H9 (cell line): ENCODE measurements at regions not wholly inside any gene's neighbourhood (a gene's known extent, or its start where the extent isn't known, plus 50 kb on each side); places are given as distances from the start of the nearest gene placed in this dataset.

Source experiments
- DNase-seq: peaks from one replicate; pipeline ENCODE4 v3.0.0-alpha.2; 2017
- H2AFZ ChIP-seq: one replicate; pipeline ENCODE4 v1.6.1; 2013; ENCODE audit warnings: mild to moderate bottlenecking, low read length, control low read depth, moderate library complexity
- H2AK5ac ChIP-seq: 2 replicates; pipeline ENCODE4 v1.6.1; 2013; ENCODE audit warnings: low read length, control low read depth, mixed read lengths; ENCODE audit not compliant: insufficient read length
- H2BK120ac ChIP-seq: one replicate; pipeline ENCODE4 v1.6.1; 2013; ENCODE audit warnings: low read depth, mild to moderate bottlenecking, low read length, control low read depth, inconsistent platforms; ENCODE audit not compliant: poor library complexity, severe bottlenecking
- H2BK12ac ChIP-seq: 2 replicates; pipeline ENCODE4 v1.6.1; 2013; ENCODE audit warnings: low read length, control low read depth, mixed read lengths, low read depth; ENCODE audit not compliant: insufficient read length
- H2BK15ac ChIP-seq: 2 replicates; pipeline ENCODE4 v1.6.1; 2013; ENCODE audit warnings: low read depth, low read length, control low read depth
- H2BK20ac ChIP-seq: one replicate; pipeline ENCODE4 v1.6.1; 2013; ENCODE audit warnings: low read depth, mild to moderate bottlenecking, low read length, control low read depth, inconsistent platforms; ENCODE audit not compliant: poor library complexity, severe bottlenecking
- H2BK5ac ChIP-seq: 2 replicates; pipeline ENCODE4 v1.6.1; 2013; ENCODE audit warnings: low read length, control low read depth, mixed read lengths; ENCODE audit not compliant: insufficient read length
- H3K14ac ChIP-seq: 2 replicates; pipeline ENCODE4 v1.6.1; 2013; ENCODE audit warnings: low read length, control low read depth; ENCODE audit not compliant: insufficient read depth
- H3K18ac ChIP-seq: 2 replicates; pipeline ENCODE4 v1.6.1; 2013; ENCODE audit warnings: low read depth, mild to moderate bottlenecking, mixed read lengths, low read length, control low read depth; ENCODE audit not compliant: insufficient read length
- H3K23ac ChIP-seq: 2 replicates; pipeline ENCODE4 v1.6.1; 2013; ENCODE audit warnings: low read length, control low read depth, mixed read lengths, low read depth; ENCODE audit not compliant: insufficient read length
- H3K23me2 ChIP-seq: 2 replicates; pipeline ENCODE4 v1.6.1; 2013; ENCODE audit warnings: low read depth, mild to moderate bottlenecking, mixed read lengths, low read length, control low read depth; ENCODE audit not compliant: insufficient read length, poor library complexity, severe bottlenecking
- H3K27ac ChIP-seq: 2 replicates; pipeline ENCODE4 v1.5.1; 2013; ENCODE audit warnings: low read length, control low read depth, mixed read lengths, low read depth; ENCODE audit not compliant: insufficient read length
- H3K27me3 ChIP-seq: 2 replicates; pipeline ENCODE4 v1.6.1; 2013; ENCODE audit warnings: low read length, control low read depth, inconsistent platforms; ENCODE audit not compliant: insufficient read depth
- H3K4ac ChIP-seq: 2 replicates; pipeline ENCODE4 v1.6.1; 2013; ENCODE audit warnings: low read depth, mild to moderate bottlenecking, control low read depth, inconsistent platforms, low read length, moderate library complexity
- H3K4me1 ChIP-seq: 2 replicates; pipeline ENCODE4 v1.6.1; 2013; ENCODE audit warnings: low read length, control low read depth, inconsistent platforms; ENCODE audit not compliant: insufficient read depth
- H3K4me2 ChIP-seq: 2 replicates; pipeline ENCODE4 v1.6.1; 2013; ENCODE audit warnings: low read length, control low read depth, mixed read lengths; ENCODE audit not compliant: insufficient read length, insufficient read depth
- H3K56ac ChIP-seq: 2 replicates; pipeline ENCODE4 v1.6.1; 2013; ENCODE audit warnings: low read depth, mild to moderate bottlenecking, mixed read lengths, low read length, control low read depth; ENCODE audit not compliant: insufficient read length
- H3K79me1 ChIP-seq: 2 replicates; pipeline ENCODE4 v1.6.1; 2013; ENCODE audit warnings: low read depth, mild to moderate bottlenecking, moderate library complexity, low read length, control low read depth, inconsistent platforms; ENCODE audit not compliant: insufficient read depth, poor library complexity, severe bottlenecking
- H3K79me2 ChIP-seq: 2 replicates; pipeline ENCODE4 v1.6.1; 2013; ENCODE audit warnings: low read length, control low read depth, inconsistent platforms; ENCODE audit not compliant: insufficient read depth
- H3K9ac ChIP-seq: 2 replicates; pipeline ENCODE4 v1.6.1; 2013; ENCODE audit warnings: low read length, control low read depth, mixed read lengths; ENCODE audit not compliant: insufficient read length; ENCODE audit errors: extremely low read depth
- H3K9me3 ChIP-seq: one replicate; pipeline ENCODE4 v1.6.1; 2013; ENCODE audit warnings: low read depth, low read length, inconsistent platforms; ENCODE audit not compliant: control insufficient read depth
- H3T11ph ChIP-seq: one replicate; pipeline ENCODE4 v1.6.1; 2013; ENCODE audit warnings: mild to moderate bottlenecking, low read length, control low read depth, inconsistent platforms
- H4K20me1 ChIP-seq: one replicate; pipeline ENCODE4 v1.6.1; 2013; ENCODE audit not compliant: control insufficient read depth, insufficient read length, insufficient read depth
- H4K5ac ChIP-seq: 2 replicates; pipeline ENCODE4 v1.6.1; 2013; ENCODE audit warnings: low read depth, mild to moderate bottlenecking, mixed read lengths, low read length, control low read depth; ENCODE audit not compliant: insufficient read length
- H4K8ac ChIP-seq: replicated peaks from 2 replicates; pipeline ENCODE4 v1.6.1; 2013; ENCODE audit warnings: low read length, control low read depth, mixed read lengths, low read depth; ENCODE audit not compliant: insufficient read length
- H4K91ac ChIP-seq: 2 replicates; pipeline ENCODE4 v1.6.1; 2013; ENCODE audit warnings: low read depth, mild to moderate bottlenecking, moderate library complexity, mixed read lengths, low read length, control low read depth; ENCODE audit not compliant: insufficient read length
- H3K27ac Mint-ChIP-seq, 3 experiments: 2 replicates in 2 of 3; 3 replicates in 1 of 3; pipeline ENCODE4 v1.8.0; 2020 to 2021; ENCODE audit warnings: mixed read lengths in 3 of 3, mild to moderate bottlenecking in 1 of 3, moderate library complexity in 1 of 3
- H3K27me3 Mint-ChIP-seq: 2 replicates; pipeline ENCODE4 v1.8.0; 2021; ENCODE audit warnings: low read depth, mild to moderate bottlenecking, moderate library complexity, mixed read lengths
- H3K36me3 Mint-ChIP-seq, 3 experiments: 2 replicates in 2 of 3; 3 replicates in 1 of 3; pipeline ENCODE4 v1.8.0; 2020 to 2021; ENCODE audit warnings: low read depth in 3 of 3, mixed read lengths in 3 of 3; ENCODE audit not compliant: insufficient read depth in 1 of 3
- H3K4me1 Mint-ChIP-seq, 2 experiments: 2 replicates each; pipeline ENCODE4 v1.8.0; 2020; ENCODE audit warnings: mixed read lengths in 2 of 2
- H3K4me3 Mint-ChIP-seq, 2 experiments: 2 replicates in 1 of 2; 3 replicates in 1 of 2; pipeline ENCODE4 v1.8.0; 2020 to 2021; ENCODE audit warnings: mild to moderate bottlenecking in 2 of 2, mixed read lengths in 2 of 2, moderate library complexity in 1 of 2
- H3K9me3 Mint-ChIP-seq, 2 experiments: 2 replicates in 1 of 2; 3 replicates in 1 of 2; pipeline ENCODE4 v1.8.0; 2020; ENCODE audit warnings: mild to moderate bottlenecking in 2 of 2, mixed read lengths in 2 of 2, moderate library complexity in 1 of 2
- CTCF ChIP-seq: fragments of 200-600 bp; sonication (generic); conservative IDR thresholded peaks from 3 replicates; pipeline ENCODE4 v1.8.0; 2021; ENCODE audit warnings: antibody characterized with exemption, mild to moderate bottlenecking
- WGBS: extraction: QIAGEN DNeasy Blood & Tissue Kit; methylation state at CpG from one replicate; pipeline ENCODE4 v1.1.7; 2013; ENCODE audit warnings: missing lambda C conversion rate, low lambda C conversion rate, mixed read lengths; ENCODE audit not compliant: insufficient read length; ENCODE audit errors: extremely low coverage; 5-methylcytosine and 5-hydroxymethylcytosine counted together

GRCh38 chrX:42415636-42416035 lies 362.3 kb downstream of the PPP1R2C start:
- no peak overlapping the region for H3K4ac ChIP-seq
- no peak overlapping the region for H4K91ac ChIP-seq
- no peak overlapping the region for H2BK20ac ChIP-seq
- no peaks in the 10 kb centered on the region for H3K9me3 ChIP-seq
- H3K27ac Mint-ChIP-seq, result no peak overlapping the region
- H3K23me2 ChIP-seq, result no peaks in the 10 kb centered on the region
- H3K27me3 ChIP-seq, result no peaks in the 10 kb centered on the region
- no peaks in the 10 kb centered on the region for H3K79me2 ChIP-seq
- H3K9ac ChIP-seq, result no peak overlapping the region
- H3K4me2 ChIP-seq, result no peak overlapping the region
- H3K9me3 Mint-ChIP-seq, result peaks cover 9 to 55% of the 10 kb centered on the region in 2 experiments; a peak in 4 of 5 replicates
- no peaks in the 10 kb centered on the region for H3K4me1 ChIP-seq
- no peak overlapping the region for H3K27ac ChIP-seq
- H3K4me1 Mint-ChIP-seq, result peaks cover 6 to 7% of the 10 kb centered on the region in 2 experiments; a peak in 3 of 4 replicates
- H4K20me1 ChIP-seq, result no peaks in the 10 kb centered on the region
- no peaks in the 10 kb centered on the region for H3K27me3 Mint-ChIP-seq
- H2BK15ac ChIP-seq, result no peak overlapping the region
- no peak overlapping the region for H3K56ac ChIP-seq
- H3K14ac ChIP-seq, result no peak overlapping the region
- H2AFZ ChIP-seq, result no peak overlapping the region
- peaks cover 0 to 11% (median 10%) of the 10 kb centered on the region in 3 experiments; a peak in 4 of 7 replicates for H3K36me3 Mint-ChIP-seq
- H3K18ac ChIP-seq, result no peak overlapping the region
- H3K79me1 ChIP-seq, result no peaks in the 10 kb centered on the region
- no peak overlapping the region for H2BK5ac ChIP-seq
- no peak overlapping the region for H3T11ph ChIP-seq
- TF ChIP-seq CTCF, result no peak
- no peak overlapping the region for H4K8ac ChIP-seq
- no peak overlapping the region for H2BK120ac ChIP-seq
- no peak for DNase-seq
- no peak overlapping the region for H3K23ac ChIP-seq
- H3K4me3 Mint-ChIP-seq, result no peak overlapping the region
- WGBS, result no CpG with 5 or more reads among the region's 2 CpGs
- H2AK5ac ChIP-seq, result no peak overlapping the region
- H2BK12ac ChIP-seq, result no peak overlapping the region
- no peak overlapping the region for H4K5ac ChIP-seq
